ENCODE measurements at regions not wholly inside any gene's neighbourhood (a gene's known extent, or its start where the extent isn't known, plus 50 kb on each side); places are given as distances from the start of the nearest gene placed in this dataset.
"Not testable (repeated sequence)": the region's sequence is repeated elsewhere in the genome, so short reads cannot be mapped to it uniquely, and the experiment has no call there.

GRCh38 chr3:153567011-153567410, 405.0 kb downstream of the RAP2B start:
- DNase-seq = no peak

GRCh38 chr3:153567556-153567955, 405.5 kb downstream of the RAP2B start:
- DNase-seq = no peak

GRCh38 chr3:153570481-153570880, 408.5 kb downstream of the RAP2B start:
- not testable (repeated sequence) for DNase-seq

- DNase-seq = no peak
Observed at GRCh38 chr3:153572165-153572564, 410.1 kb downstream of the RAP2B start.

GRCh38 chr3:153572654-153573053, 410.6 kb downstream of the RAP2B start:
- DNase-seq = no peak

GRCh38 chr3:153573481-153573880, 411.5 kb downstream of the RAP2B start:
- no peak for DNase-seq

GRCh38 chr3:153574445-153574844, 412.4 kb downstream of the RAP2B start:
- DNase-seq = no peak

GRCh38 chr3:153577059-153577736, 415.2 kb downstream of the RAP2B start:
- no peak for DNase-seq

GRCh38 chr3:153578046-153578445, 416.0 kb downstream of the RAP2B start:
- no peak for DNase-seq

- DNase-seq = no peak
Observed at GRCh38 chr3:153590051-153590450, 428.0 kb downstream of the RAP2B start.

- DNase-seq = no peak
Observed at GRCh38 chr3:153591561-153592245, 429.7 kb downstream of the RAP2B start.

- DNase-seq = no peak
Observed at GRCh38 chr3:153595186-153595815, 433.3 kb downstream of the RAP2B start.

- no peak for DNase-seq
Observed at GRCh38 chr3:153596401-153596800, 434.4 kb downstream of the RAP2B start.

- DNase-seq = no peak
Observed at GRCh38 chr3:153599685-153600084, 437.7 kb downstream of the RAP2B start.

GRCh38 chr3:153600896-153601295, 438.9 kb downstream of the RAP2B start:
- no peak for DNase-seq

GRCh38 chr3:153601374-153601853, 439.4 kb downstream of the RAP2B start:
- DNase-seq = no peak

- DNase-seq = no peak
Observed at GRCh38 chr3:153602801-153603200, 440.8 kb downstream of the RAP2B start.

GRCh38 chr3:153614140-153614539, 452.1 kb downstream of the RAP2B start:
- DNase-seq = no peak

- DNase-seq = no peak
Observed at GRCh38 chr3:153614563-153614962, 452.5 kb downstream of the RAP2B start.

- no peak for DNase-seq
Observed at GRCh38 chr3:153615863-153616262, 453.8 kb downstream of the RAP2B start.

GRCh38 chr3:153617463-153617862, 455.4 kb downstream of the RAP2B start:
- no peak for DNase-seq

- DNase-seq = no peak
Observed at GRCh38 chr3:153618176-153618575, 456.1 kb downstream of the RAP2B start.

GRCh38 chr3:153619268-153619667, 457.2 kb downstream of the RAP2B start:
- no peak for DNase-seq

- no peak for DNase-seq
Observed at GRCh38 chr3:153621953-153622352, 459.9 kb downstream of the RAP2B start.
